GM12874 (cell line): ENCODE measurements at regions not wholly inside any gene's neighbourhood (a gene's known extent, or its start where the extent isn't known, plus 50 kb on each side); places are given as distances from the start of the nearest gene placed in this dataset.

ENCODE experiments used
- CTCF ChIP-seq: IDR thresholded peaks from 2 replicates; pipeline ENCODE4 v1.5.1; 2011; ENCODE audit warnings: low read depth, mild to moderate bottlenecking, control low read depth, low read length, moderate library complexity; ENCODE audit not compliant: insufficient read depth

GRCh38 chrY:8352201-8352600 lies 985.1 kb upstream of the TSPY4 start:
- TF ChIP-seq CTCF = no peak

GRCh38 chrY:8358161-8358560 lies 979.1 kb upstream of the TSPY4 start:
- TF ChIP-seq CTCF = no peak

GRCh38 chrY:8361715-8362114 lies 975.5 kb upstream of the TSPY4 start:
- TF ChIP-seq CTCF = no peak

- no peak for TF ChIP-seq CTCF
These were observed 959.8 kb upstream of the TSPY4 start for GRCh38 chrY:8377491-8377890.

GRCh38 chrY:8379800-8380199 lies 957.5 kb upstream of the TSPY4 start:
- TF ChIP-seq CTCF = no peak

- no peak for TF ChIP-seq CTCF
These were observed 955.8 kb upstream of the TSPY4 start for GRCh38 chrY:8381425-8381824.

- no peak for TF ChIP-seq CTCF
These were observed 951.2 kb upstream of the TSPY4 start for GRCh38 chrY:8386053-8386452.

- no peak for TF ChIP-seq CTCF
These were observed 948.8 kb upstream of the TSPY4 start for GRCh38 chrY:8388512-8388911.
